ENCODE measurements at regions not wholly inside any gene's neighbourhood (a gene's known extent, or its start where the extent isn't known, plus 50 kb on each side); places are given as distances from the start of the nearest gene placed in this dataset.

DNA sequence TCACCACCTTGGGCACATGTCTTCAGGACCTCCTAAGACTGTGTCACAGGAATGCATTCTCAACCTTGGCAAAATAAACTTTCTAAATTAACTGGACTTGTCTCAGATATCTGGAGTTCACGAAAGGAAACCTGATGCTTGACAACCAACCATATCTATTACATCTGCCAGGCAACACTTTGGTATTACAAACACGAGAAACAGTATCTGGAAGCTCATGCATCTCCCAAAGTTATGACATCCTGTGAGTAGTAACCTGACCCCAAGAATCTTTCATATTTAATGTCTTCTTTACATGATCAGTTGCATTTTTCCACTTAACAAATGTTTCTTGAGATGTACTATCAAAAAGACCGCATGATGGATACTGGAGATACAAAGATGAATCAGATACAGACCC lies 465.3 kb upstream of the AGTR1 start:
- TF ChIP-seq, protein P1, sequence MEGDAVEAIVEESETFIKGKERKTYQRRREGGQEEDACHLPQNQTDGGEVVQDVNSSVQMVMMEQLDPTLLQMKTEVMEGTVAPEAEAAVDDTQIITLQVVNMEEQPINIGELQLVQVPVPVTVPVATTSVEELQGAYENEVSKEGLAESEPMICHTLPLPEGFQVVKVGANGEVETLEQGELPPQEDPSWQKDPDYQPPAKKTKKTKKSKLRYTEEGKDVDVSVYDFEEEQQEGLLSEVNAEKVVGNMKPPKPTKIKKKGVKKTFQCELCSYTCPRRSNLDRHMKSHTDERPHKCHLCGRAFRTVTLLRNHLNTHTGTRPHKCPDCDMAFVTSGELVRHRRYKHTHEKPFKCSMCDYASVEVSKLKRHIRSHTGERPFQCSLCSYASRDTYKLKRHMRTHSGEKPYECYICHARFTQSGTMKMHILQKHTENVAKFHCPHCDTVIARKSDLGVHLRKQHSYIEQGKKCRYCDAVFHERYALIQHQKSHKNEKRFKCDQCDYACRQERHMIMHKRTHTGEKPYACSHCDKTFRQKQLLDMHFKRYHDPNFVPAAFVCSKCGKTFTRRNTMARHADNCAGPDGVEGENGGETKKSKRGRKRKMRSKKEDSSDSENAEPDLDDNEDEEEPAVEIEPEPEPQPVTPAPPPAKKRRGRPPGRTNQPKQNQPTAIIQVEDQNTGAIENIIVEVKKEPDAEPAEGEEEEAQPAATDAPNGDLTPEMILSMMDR (conservative IDR thresholded peaks at IDR 0.05; ENCODE audit: low read depth in 2 of 2) = no peak
- no peak for TF ChIP-seq EZH2phosphoT487 (IDR thresholded peaks at IDR 0.05; ENCODE audit: unreplicated experiment)
- TF ChIP-seq, protein P2, sequence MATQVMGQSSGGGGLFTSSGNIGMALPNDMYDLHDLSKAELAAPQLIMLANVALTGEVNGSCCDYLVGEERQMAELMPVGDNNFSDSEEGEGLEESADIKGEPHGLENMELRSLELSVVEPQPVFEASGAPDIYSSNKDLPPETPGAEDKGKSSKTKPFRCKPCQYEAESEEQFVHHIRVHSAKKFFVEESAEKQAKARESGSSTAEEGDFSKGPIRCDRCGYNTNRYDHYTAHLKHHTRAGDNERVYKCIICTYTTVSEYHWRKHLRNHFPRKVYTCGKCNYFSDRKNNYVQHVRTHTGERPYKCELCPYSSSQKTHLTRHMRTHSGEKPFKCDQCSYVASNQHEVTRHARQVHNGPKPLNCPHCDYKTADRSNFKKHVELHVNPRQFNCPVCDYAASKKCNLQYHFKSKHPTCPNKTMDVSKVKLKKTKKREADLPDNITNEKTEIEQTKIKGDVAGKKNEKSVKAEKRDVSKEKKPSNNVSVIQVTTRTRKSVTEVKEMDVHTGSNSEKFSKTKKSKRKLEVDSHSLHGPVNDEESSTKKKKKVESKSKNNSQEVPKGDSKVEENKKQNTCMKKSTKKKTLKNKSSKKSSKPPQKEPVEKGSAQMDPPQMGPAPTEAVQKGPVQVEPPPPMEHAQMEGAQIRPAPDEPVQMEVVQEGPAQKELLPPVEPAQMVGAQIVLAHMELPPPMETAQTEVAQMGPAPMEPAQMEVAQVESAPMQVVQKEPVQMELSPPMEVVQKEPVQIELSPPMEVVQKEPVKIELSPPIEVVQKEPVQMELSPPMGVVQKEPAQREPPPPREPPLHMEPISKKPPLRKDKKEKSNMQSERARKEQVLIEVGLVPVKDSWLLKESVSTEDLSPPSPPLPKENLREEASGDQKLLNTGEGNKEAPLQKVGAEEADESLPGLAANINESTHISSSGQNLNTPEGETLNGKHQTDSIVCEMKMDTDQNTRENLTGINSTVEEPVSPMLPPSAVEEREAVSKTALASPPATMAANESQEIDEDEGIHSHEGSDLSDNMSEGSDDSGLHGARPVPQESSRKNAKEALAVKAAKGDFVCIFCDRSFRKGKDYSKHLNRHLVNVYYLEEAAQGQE (IDR thresholded peaks at IDR 0.05; ENCODE audit: unreplicated experiment) = no peak
- TF ChIP-seq EZH2 (IDR thresholded peaks at IDR 0.05; ENCODE audit: low read depth, unreplicated experiment) = no peak
- TF ChIP-seq CREB1 (CRISPR knock-in tag; IDR thresholded peaks at IDR 0.05; ENCODE audit: low read depth) = no peak
- TF ChIP-seq, protein P3, sequence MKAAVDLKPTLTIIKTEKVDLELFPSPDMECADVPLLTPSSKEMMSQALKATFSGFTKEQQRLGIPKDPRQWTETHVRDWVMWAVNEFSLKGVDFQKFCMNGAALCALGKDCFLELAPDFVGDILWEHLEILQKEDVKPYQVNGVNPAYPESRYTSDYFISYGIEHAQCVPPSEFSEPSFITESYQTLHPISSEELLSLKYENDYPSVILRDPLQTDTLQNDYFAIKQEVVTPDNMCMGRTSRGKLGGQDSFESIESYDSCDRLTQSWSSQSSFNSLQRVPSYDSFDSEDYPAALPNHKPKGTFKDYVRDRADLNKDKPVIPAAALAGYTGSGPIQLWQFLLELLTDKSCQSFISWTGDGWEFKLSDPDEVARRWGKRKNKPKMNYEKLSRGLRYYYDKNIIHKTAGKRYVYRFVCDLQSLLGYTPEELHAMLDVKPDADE (IDR thresholded peaks at IDR 0.05) = no peak
- TF ChIP-seq, protein P4, sequence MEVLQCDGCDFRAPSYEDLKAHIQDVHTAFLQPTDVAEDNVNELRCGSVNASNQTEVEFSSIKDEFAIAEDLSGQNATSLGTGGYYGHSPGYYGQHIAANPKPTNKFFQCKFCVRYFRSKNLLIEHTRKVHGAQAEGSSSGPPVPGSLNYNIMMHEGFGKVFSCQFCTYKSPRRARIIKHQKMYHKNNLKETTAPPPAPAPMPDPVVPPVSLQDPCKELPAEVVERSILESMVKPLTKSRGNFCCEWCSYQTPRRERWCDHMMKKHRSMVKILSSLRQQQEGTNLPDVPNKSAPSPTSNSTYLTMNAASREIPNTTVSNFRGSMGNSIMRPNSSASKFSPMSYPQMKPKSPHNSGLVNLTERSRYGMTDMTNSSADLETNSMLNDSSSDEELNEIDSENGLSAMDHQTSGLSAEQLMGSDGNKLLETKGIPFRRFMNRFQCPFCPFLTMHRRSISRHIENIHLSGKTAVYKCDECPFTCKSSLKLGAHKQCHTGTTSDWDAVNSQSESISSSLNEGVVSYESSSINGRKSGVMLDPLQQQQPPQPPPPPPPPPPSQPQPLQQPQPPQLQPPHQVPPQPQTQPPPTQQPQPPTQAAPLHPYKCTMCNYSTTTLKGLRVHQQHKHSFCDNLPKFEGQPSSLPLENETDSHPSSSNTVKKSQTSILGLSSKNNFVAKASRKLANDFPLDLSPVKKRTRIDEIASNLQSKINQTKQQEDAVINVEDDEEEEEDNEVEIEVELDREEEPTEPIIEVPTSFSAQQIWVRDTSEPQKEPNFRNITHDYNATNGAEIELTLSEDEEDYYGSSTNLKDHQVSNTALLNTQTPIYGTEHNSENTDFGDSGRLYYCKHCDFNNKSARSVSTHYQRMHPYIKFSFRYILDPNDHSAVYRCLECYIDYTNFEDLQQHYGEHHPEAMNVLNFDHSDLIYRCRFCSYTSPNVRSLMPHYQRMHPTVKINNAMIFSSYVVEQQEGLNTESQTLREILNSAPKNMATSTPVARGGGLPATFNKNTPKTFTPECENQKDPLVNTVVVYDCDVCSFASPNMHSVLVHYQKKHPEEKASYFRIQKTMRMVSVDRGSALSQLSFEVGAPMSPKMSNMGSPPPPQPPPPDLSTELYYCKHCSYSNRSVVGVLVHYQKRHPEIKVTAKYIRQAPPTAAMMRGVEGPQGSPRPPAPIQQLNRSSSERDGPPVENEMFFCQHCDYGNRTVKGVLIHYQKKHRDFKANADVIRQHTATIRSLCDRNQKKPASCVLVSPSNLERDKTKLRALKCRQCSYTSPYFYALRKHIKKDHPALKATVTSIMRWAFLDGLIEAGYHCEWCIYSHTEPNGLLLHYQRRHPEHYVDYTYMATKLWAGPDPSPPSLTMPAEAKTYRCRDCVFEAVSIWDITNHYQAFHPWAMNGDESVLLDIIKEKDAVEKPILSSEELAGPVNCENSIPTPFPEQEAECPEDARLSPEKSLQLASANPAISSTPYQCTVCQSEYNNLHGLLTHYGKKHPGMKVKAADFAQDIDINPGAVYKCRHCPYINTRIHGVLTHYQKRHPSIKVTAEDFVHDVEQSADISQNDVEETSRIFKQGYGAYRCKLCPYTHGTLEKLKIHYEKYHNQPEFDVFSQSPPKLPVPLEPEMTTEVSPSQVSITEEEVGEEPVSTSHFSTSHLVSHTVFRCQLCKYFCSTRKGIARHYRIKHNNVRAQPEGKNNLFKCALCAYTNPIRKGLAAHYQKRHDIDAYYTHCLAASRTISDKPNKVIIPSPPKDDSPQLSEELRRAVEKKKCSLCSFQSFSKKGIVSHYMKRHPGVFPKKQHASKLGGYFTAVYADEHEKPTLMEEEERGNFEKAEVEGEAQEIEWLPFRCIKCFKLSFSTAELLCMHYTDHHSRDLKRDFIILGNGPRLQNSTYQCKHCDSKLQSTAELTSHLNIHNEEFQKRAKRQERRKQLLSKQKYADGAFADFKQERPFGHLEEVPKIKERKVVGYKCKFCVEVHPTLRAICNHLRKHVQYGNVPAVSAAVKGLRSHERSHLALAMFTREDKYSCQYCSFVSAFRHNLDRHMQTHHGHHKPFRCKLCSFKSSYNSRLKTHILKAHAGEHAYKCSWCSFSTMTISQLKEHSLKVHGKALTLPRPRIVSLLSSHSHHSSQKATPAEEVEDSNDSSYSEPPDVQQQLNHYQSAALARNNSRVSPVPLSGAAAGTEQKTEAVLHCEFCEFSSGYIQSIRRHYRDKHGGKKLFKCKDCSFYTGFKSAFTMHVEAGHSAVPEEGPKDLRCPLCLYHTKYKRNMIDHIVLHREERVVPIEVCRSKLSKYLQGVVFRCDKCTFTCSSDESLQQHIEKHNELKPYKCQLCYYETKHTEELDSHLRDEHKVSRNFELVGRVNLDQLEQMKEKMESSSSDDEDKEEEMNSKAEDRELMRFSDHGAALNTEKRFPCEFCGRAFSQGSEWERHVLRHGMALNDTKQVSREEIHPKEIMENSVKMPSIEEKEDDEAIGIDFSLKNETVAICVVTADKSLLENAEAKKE (CRISPR knock-in tag; IDR thresholded peaks at IDR 0.05) = no peak
- TF ChIP-seq JUNB (IDR thresholded peaks at IDR 0.05; ENCODE audit: unreplicated experiment) = no peak
- no peak for TF ChIP-seq POLR2AphosphoS5 (IDR thresholded peaks at IDR 0.05; ENCODE audit: low read depth)
- TF ChIP-seq NANOG (IDR thresholded peaks at IDR 0.05; ENCODE audit: borderline replicate concordance) = no peak
- no peak for TF ChIP-seq ZNF331 (CRISPR knock-in tag; IDR thresholded peaks at IDR 0.05; ENCODE audit: low read depth)
- TF ChIP-seq ZNF114 (CRISPR knock-in tag; IDR thresholded peaks at IDR 0.05) = no peak
- TF ChIP-seq STAT1 (IDR thresholded peaks at IDR 0.05; ENCODE audit: unreplicated experiment) = no peak

Measured in GM23338 (cell line).